NCI-H1105 (cell line): ENCODE measurements at regions not wholly inside any gene's neighbourhood (a gene's known extent, or its start where the extent isn't known, plus 50 kb on each side); places are given as distances from the start of the nearest gene placed in this dataset.
"Not testable (repeated sequence)": the region's sequence is repeated elsewhere in the genome, so short reads cannot be mapped to it uniquely, and the experiment has no call there.

Experiments used
- DNase-seq: peaks from one replicate; lab custom pipeline; 2025; lab: John Stamatoyannopoulos, UW

- DNase-seq, result not testable (repeated sequence)
These were observed 318.4 kb downstream of the PPP1R3A start for GRCh38 chr7:113600428-113600827.

GRCh38 chr7:113593455-113593854 lies 325.4 kb downstream of the PPP1R3A start:
- DNase-seq, result not testable (repeated sequence)

DNA sequence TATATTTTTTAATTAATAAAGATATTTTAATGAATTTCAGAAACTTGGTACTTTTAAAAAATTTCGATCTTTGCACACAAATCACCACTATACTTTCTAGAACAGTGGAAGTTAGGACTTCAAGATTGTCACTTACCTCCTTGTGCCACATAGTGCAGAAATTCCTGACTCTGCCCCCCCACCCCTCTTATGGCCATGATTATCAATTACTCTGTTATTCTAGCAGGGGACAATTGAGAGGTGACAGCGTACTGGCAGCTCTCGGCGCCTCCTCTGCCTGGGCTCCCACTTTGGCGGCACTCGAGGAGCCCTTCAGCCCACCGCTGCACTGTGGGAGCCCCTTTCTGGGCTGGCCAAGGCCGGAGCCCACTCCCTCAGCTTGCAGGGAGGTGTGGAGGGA lies 325.9 kb downstream of the PPP1R3A start:
- not testable (repeated sequence) for DNase-seq

DNA sequence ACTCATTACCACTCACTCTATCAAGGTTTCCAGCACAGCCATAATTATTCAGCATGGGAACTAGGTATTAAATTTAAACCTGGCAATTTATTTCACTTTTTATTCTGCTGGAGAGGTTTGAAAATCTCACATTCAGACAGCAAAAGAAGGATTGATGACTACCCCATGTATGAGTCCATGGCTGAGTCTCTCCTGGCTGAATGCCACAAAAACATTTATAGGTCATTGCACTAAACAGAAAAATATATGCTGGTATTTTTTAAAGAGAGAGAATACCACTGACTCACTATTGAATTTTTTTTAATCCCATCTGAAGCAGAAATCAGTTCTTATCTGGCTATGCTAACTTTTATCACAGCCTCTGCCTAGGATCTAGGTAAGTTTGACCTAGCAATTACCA lies 336.3 kb downstream of the PPP1R3A start:
- DNase-seq, result no peak

DNA sequence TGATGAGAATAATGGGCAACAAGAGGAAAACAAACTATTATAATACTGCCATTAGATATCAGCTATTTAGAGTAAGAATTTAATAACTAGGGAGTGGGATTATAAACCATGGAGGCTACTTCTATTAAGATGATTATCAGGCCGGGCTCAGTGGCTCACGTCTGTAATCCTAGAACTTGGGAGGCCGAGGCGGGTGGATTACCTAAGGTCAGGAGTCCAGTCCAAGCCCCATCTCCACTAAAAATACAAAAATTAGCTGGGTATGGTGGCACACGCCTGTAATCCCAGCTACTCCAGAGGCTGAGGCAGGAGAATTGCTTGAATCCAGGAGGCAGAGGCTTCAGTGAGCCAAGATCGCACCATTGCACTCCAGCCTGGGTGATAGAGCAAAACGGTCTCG lies 355.6 kb downstream of the PPP1R3A start:
- not testable (repeated sequence) for DNase-seq

- DNase-seq, result no peak
These were observed 356.0 kb downstream of the PPP1R3A start for GRCh38 chr7:113562801-113563200.

GRCh38 chr7:113562242-113562641 lies 356.6 kb downstream of the PPP1R3A start:
- DNase-seq, result no peak

- DNase-seq, result no peak
These were observed 357.4 kb downstream of the PPP1R3A start for GRCh38 chr7:113561446-113561845.

- DNase-seq, result no peak
These were observed 367.8 kb downstream of the PPP1R3A start for GRCh38 chr7:113550966-113551365.

DNA sequence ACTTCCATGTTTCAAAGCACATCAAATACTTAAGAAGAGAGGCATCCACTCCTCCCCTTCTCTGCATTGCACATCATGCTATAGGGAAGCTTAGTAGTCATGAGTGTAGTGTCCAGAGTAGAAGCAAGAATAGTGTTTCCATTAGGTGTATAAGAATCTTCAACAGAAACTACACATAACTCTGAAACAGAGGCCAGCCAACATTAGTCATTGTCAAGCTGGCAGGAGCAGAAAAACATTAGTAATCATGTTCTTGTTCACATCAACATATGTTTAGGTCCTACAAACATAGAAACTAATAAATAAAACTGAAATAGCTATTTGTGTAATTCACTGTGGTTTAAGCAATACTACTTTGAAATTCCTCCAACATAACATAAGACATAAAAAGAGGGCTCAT lies 370.2 kb downstream of the PPP1R3A start:
- no peak for DNase-seq

DNA sequence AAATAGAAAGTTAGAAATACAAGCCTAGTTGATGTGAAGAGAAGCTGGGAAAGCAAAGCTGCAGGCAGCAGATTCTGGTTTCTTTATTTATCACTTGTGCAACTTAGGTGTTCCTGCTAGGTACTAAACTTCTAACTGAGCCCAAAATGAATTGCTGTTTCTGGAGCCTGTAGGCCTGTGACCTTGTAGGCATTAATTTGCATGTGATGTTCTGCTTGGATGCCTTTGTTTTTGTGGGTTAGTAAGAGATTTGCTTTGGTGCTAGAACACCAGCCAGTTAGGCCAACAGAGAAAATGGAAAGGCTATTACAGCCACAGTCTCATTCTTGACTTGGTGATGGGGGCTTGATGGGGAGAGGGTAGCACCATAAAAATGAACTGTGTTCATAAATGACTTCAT lies 370.7 kb downstream of the PPP1R3A start:
- no peak for DNase-seq

DNA sequence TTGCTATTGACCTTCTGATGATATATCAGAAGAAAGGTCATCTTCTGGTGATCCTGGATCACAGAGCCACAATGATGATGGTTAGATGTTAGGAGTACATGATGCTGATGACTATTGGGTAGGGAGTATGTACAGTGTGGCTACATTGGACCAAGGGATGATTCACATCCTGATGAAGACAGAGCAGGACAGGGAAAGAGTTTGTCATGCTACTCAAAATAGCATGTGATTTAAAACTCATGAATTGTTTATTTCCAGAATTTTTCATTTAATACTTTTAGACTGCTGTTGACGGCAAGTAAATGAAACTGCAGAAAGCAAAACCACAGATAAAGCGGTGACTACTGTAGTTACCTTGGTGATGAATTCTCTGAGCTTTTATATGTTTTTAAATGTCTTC lies 397.3 kb downstream of the PPP1R3A start:
- DNase-seq, result no peak

DNA sequence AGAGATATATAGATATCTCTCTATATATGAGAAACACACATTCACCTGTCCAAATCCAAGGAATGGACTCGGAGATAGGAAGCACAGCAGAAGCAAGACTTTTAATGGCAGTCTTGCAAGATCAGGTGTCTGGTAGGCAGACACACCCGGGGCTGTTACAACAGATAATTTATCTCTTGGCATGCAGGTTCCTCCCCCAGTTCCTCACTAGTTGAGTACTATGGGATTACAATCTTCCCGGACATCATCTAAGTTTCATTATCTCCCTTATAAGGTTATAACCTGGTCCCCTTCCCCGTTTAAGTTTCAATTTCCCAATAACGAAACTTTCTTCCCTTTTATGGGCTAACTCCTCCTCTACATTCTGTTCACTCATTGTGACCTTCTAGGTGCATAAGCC lies 399.3 kb downstream of the PPP1R3A start:
- no peak for DNase-seq

DNA sequence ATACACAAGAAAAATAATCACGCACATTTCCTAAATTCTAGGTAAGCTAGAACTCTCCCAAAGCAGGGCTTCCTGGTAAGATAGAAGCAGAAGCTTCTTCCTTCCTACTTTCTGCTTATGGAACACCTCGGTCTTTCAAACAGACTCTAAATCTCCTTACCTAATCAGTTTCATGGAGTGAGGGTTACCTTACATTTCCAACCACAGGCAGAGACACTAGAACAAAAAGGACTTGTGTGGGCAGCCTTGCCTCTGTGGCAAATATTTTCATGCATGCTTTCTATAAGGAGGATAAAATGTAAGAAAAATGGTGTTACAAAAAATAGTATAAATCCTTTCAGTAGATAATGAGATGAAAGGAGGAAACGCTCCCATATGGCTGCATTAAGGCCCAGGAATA lies 386.3 kb upstream of the SMIM30 start:
- DNase-seq, result no peak

DNA sequence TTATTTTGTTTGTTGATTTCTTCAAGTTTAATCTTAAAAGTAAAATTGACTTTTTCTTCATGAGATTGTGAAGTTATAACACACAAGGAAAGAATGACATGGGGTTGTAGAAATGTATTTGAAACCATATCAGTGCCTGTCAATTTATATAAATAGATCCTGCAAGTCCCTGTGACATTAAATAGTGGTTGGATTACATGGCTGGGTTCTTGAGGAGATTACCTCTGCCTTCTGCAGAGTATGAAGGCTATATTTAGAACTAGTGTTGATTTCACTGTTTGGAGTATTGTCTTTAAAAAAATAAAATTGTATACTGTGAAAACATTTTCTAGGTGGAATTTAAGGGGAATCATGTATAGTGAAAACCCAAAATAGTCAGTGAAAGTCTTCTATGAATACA lies 385.8 kb upstream of the SMIM30 start:
- DNase-seq, result no peak

GRCh38 chr7:113496586-113496985 lies 378.2 kb upstream of the SMIM30 start:
- DNase-seq, result not testable (repeated sequence)

DNA sequence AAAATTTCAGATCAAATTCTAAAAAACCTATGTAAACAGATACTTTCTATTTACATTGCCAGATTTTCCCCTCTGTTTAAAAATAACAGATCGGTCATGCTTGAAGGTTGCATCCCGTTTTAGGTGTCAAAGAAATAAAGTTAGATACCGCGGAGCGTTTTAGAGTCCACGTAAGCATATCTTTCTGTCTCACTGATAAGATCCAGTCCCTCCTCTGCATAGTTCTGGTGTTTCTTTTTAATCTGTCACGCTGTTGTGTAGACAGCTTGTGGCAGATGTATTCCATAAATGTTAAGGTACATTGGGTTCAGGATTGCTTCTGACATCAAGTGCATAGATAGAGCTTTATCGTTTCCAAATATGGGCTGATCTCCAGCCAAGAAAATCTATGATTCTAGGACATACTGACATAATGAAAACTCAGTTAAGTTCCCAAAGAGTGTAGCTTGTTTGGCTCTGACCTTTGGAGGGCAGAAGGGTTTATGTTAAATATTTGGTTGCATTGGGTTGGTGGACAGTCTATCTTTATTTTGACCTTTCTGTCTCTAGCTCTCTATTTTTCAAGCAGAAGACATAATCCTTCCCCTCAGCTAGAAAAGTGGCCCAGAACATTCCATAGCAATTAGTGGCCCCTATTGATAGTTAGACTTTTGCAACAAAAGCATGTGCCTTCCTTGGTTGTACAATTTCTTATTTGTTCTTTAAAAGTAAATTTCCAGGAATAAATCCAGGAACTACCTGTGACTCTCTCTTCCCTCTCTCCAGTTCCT lies 376.6 kb upstream of the SMIM30 start:
- not testable (repeated sequence) for DNase-seq

DNA sequence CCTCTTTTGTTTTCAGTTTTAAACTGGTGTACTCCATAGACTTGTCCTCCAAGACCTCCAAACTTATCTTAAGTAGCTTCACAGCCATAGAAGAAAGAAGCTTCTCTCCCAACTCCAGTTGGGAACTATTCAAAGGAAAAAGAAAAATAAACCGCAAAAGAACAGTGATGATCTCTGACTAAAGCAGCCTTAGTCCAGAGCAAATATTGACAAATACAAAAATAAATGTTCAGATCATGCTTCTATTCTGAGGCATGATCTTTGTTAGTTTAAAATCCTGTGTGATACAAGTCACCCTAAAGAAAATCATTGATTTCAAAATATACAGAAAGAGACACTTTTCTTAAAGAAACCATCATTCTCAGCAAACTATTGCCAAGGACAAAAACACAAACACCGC lies 373.0 kb upstream of the SMIM30 start:
- DNase-seq, result no peak

DNA sequence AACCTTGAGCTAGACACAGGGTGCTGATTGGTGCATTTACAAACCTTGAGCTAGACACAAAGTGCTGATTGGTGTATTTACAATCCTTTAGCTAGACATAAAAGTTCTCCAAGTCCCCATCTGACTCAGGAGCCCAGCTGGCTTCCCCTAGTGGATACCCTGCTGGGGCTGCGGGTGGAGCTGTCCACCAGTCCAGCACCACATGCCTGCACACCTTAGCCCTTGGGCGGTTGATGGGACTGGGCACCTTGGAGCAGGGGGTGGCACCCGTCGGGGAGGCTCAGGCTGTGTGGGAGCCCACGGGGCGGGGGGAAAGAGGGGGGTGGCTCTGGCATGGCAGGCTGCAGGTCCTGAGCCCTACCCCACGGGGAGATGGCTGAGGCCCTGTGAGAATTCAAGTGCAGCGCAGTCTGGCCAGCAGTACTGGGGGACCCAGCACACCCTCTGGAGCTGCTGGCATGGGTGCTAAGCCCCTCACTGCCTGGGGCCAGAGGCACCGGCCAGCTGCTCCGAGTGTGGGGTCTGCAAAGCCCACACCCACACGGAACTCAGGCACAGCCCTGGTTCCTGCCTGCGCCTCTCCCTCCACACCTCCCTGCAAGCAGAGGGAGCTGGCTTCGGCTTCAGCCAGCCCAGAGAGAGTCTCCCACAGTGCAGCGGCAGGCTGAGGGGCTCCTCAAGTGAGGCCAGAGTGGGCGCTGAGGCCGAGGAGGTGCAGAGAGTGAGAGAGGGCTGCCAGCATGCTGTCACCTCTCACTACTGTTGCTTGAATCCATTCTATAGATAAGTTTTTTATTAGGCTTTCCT lies 369.8 kb upstream of the SMIM30 start:
- no peak for DNase-seq

DNA sequence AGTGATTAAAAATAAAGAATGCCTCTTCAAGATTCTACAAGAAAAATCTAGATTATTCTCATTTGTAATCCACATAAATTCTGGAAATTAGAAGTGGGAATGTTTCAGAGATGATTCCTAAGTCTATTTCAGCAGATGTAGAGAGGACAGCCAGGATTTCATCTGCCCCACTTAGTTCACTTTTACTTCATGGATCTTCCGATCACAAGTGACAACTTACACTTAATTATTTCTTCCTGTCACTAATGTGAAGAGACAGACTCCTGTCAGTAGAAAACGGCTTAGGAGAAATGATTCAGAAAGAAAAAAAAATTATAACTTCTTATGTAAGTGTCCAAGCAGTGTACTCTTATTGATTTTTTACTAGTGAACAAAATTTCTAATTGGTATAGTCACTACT lies 368.2 kb upstream of the SMIM30 start:
- no peak for DNase-seq

DNA sequence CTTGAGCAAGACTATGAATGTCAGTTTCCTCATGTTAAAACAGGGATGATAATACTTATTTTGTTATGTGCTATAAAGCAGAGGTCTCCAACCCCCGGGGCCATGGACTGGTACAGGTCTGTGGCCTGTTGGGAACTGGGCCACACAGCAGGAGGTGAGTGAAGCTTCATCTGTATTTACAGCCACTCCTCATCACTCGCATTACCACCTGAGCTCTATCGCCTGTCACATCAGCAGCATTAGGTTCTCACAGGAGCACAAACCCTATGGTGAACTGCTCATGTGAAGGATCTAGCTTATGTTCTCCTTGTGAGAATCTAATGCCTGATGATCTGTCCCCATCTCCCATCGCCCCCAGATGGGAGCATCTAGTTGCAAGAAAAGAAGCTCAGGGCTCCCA lies 365.3 kb upstream of the SMIM30 start:
- no peak for DNase-seq

GRCh38 chr7:113480537-113480936 lies 362.2 kb upstream of the SMIM30 start:
- DNase-seq, result no peak

GRCh38 chr7:113464096-113464855 lies 345.9 kb upstream of the SMIM30 start:
- no peak for DNase-seq
